GM12874 (cell line): ENCODE measurements at regions not wholly inside any gene's neighbourhood (a gene's known extent, or its start where the extent isn't known, plus 50 kb on each side); places are given as distances from the start of the nearest gene placed in this dataset.

Source experiments
- CTCF ChIP-seq: IDR thresholded peaks from 2 replicates; pipeline ENCODE4 v1.5.1; 2011; ENCODE audit warnings: low read depth, mild to moderate bottlenecking, control low read depth, low read length, moderate library complexity; ENCODE audit not compliant: insufficient read depth

GRCh38 chr11:104525416-104525815 lies 361.5 kb upstream of the PDGFD start:
- TF ChIP-seq CTCF, result no peak

GRCh38 chr11:104524254-104524653 lies 360.3 kb upstream of the PDGFD start:
- TF ChIP-seq CTCF, result no peak

- TF ChIP-seq CTCF, result no peak
These were observed 359.7 kb upstream of the PDGFD start for GRCh38 chr11:104523611-104524010.

- no peak for TF ChIP-seq CTCF
These were observed 358.7 kb upstream of the PDGFD start for GRCh38 chr11:104522650-104523049.

GRCh38 chr11:104522123-104522522 lies 358.2 kb upstream of the PDGFD start:
- no peak for TF ChIP-seq CTCF

GRCh38 chr11:104510169-104510568 lies 346.2 kb upstream of the PDGFD start:
- no peak for TF ChIP-seq CTCF

GRCh38 chr11:104490182-104490581 lies 326.2 kb upstream of the PDGFD start:
- no peak for TF ChIP-seq CTCF

GRCh38 chr11:104488561-104488960 lies 324.6 kb upstream of the PDGFD start:
- TF ChIP-seq CTCF, result no peak
